ENCODE measurements at regions not wholly inside any gene's neighbourhood (a gene's known extent, or its start where the extent isn't known, plus 50 kb on each side); places are given as distances from the start of the nearest gene placed in this dataset.

- Histone ChIP-seq H3K4me3 (ENCODE audit: low read depth in 1 of 5, low read length in 5 of 5) (no peak overlapping the region), H3K36me3 (ENCODE audit: control insufficient read depth in 5 of 5, insufficient read depth in 5 of 5, low read length in 5 of 5) (no peaks in the 10 kb centered on the region), H3K27ac (ENCODE audit: low read depth, low read length) (no peak overlapping the region), H3K9me3 (ENCODE audit: control insufficient read depth in 5 of 5, low read length in 5 of 5) (no peaks in the 10 kb centered on the region), H3K9ac (ENCODE audit: low read length in 5 of 5) (no peak overlapping the region), H3K27me3 (ENCODE audit: control insufficient read depth in 5 of 5, insufficient read depth in 4 of 5, low read length in 5 of 5) (no peaks in the 10 kb centered on the region), H3K4me1 (ENCODE audit: control insufficient read depth in 5 of 5, insufficient read depth in 5 of 5, low read length in 5 of 5) (peaks cover 0 to 6% (median 0%) of the 10 kb centered on the region in 5 donors)
Observed at GRCh38 chr4:20351360-20352162, 99.9 kb downstream of the SLIT2 start.

GRCh38 chr4:20352163-20352431 lies 100.4 kb downstream of the SLIT2 start:
- Histone ChIP-seq H3K9me3 (ENCODE audit: control insufficient read depth in 5 of 5, low read length in 5 of 5) (no peaks in the 10 kb centered on the region), H3K4me1 (ENCODE audit: control insufficient read depth in 5 of 5, insufficient read depth in 5 of 5, low read length in 5 of 5) (peaks cover 0 to 6% (median 0%) of the 10 kb centered on the region in 5 donors), H3K27ac (ENCODE audit: low read depth, low read length) (no peak overlapping the region), H3K27me3 (ENCODE audit: control insufficient read depth in 5 of 5, insufficient read depth in 4 of 5, low read length in 5 of 5) (no peaks in the 10 kb centered on the region), H3K4me3 (ENCODE audit: low read depth in 1 of 5, low read length in 5 of 5) (no peak overlapping the region), H3K36me3 (ENCODE audit: control insufficient read depth in 5 of 5, insufficient read depth in 5 of 5, low read length in 5 of 5) (no peaks in the 10 kb centered on the region), H3K9ac (ENCODE audit: low read length in 5 of 5) (no peak overlapping the region)

- H3K4me3 ChIP-seq (ENCODE audit: low read depth in 1 of 5, low read length in 5 of 5): no peak overlapping the region
- no peaks in the 10 kb centered on the region for H3K9me3 ChIP-seq (ENCODE audit: control insufficient read depth in 5 of 5, low read length in 5 of 5)
- H3K36me3 ChIP-seq (ENCODE audit: control insufficient read depth in 5 of 5, insufficient read depth in 5 of 5, low read length in 5 of 5): no peaks in the 10 kb centered on the region
- peaks cover 0 to 3% (median 0%) of the 10 kb centered on the region in 5 donors for H3K4me1 ChIP-seq (ENCODE audit: control insufficient read depth in 5 of 5, insufficient read depth in 5 of 5, low read length in 5 of 5)
- H3K27me3 ChIP-seq (ENCODE audit: control insufficient read depth in 5 of 5, insufficient read depth in 4 of 5, low read length in 5 of 5): no peaks in the 10 kb centered on the region
- no peak overlapping the region for H3K9ac ChIP-seq (ENCODE audit: low read length in 5 of 5)
- no peak overlapping the region for H3K27ac ChIP-seq (ENCODE audit: low read depth, low read length)
Observed at GRCh38 chr4:20353646-20354045, 101.9 kb downstream of the SLIT2 start.

GRCh38 chr4:20354120-20354519 lies 102.4 kb downstream of the SLIT2 start:
- Histone ChIP-seq H3K36me3 (ENCODE audit: control insufficient read depth in 5 of 5, insufficient read depth in 5 of 5, low read length in 5 of 5) (no peaks in the 10 kb centered on the region), H3K9ac (ENCODE audit: low read length in 5 of 5) (no peak overlapping the region), H3K27me3 (ENCODE audit: control insufficient read depth in 5 of 5, insufficient read depth in 4 of 5, low read length in 5 of 5) (no peaks in the 10 kb centered on the region), H3K9me3 (ENCODE audit: control insufficient read depth in 5 of 5, low read length in 5 of 5) (no peaks in the 10 kb centered on the region), H3K4me1 (ENCODE audit: control insufficient read depth in 5 of 5, insufficient read depth in 5 of 5, low read length in 5 of 5) (no peaks in the 10 kb centered on the region), H3K27ac (ENCODE audit: low read depth, low read length) (no peak overlapping the region), H3K4me3 (ENCODE audit: low read depth in 1 of 5, low read length in 5 of 5) (no peak overlapping the region)

- Histone ChIP-seq H3K9ac (ENCODE audit: low read length in 5 of 5) (no peak overlapping the region), H3K36me3 (ENCODE audit: control insufficient read depth in 5 of 5, insufficient read depth in 5 of 5, low read length in 5 of 5) (no peaks in the 10 kb centered on the region), H3K27ac (ENCODE audit: low read depth, low read length) (no peak overlapping the region), H3K9me3 (ENCODE audit: control insufficient read depth in 5 of 5, low read length in 5 of 5) (no peaks in the 10 kb centered on the region), H3K4me3 (ENCODE audit: low read depth in 1 of 5, low read length in 5 of 5) (no peak overlapping the region), H3K4me1 (ENCODE audit: control insufficient read depth in 5 of 5, insufficient read depth in 5 of 5, low read length in 5 of 5) (no peaks in the 10 kb centered on the region), H3K27me3 (ENCODE audit: control insufficient read depth in 5 of 5, insufficient read depth in 4 of 5, low read length in 5 of 5) (no peaks in the 10 kb centered on the region)
Observed at GRCh38 chr4:20356565-20356964, 104.9 kb downstream of the SLIT2 start.

- H3K9me3 ChIP-seq (ENCODE audit: control insufficient read depth in 5 of 5, low read length in 5 of 5): no peaks in the 10 kb centered on the region
- H3K27ac ChIP-seq (ENCODE audit: low read depth, low read length): no peak overlapping the region
- H3K36me3 ChIP-seq (ENCODE audit: control insufficient read depth in 5 of 5, insufficient read depth in 5 of 5, low read length in 5 of 5): no peaks in the 10 kb centered on the region
- no peaks in the 10 kb centered on the region for H3K27me3 ChIP-seq (ENCODE audit: control insufficient read depth in 5 of 5, insufficient read depth in 4 of 5, low read length in 5 of 5)
- H3K9ac ChIP-seq (ENCODE audit: low read length in 5 of 5): no peak overlapping the region
- H3K4me1 ChIP-seq (ENCODE audit: control insufficient read depth in 5 of 5, insufficient read depth in 5 of 5, low read length in 5 of 5): no peaks in the 10 kb centered on the region
- no peak overlapping the region for H3K4me3 ChIP-seq (ENCODE audit: low read depth in 1 of 5, low read length in 5 of 5)
Observed at GRCh38 chr4:20358110-20358509, 106.4 kb downstream of the SLIT2 start.

GRCh38 chr4:20359692-20360091 lies 108.0 kb downstream of the SLIT2 start:
- no peak overlapping the region for H3K9ac ChIP-seq (ENCODE audit: low read length in 5 of 5)
- H3K36me3 ChIP-seq (ENCODE audit: control insufficient read depth in 5 of 5, insufficient read depth in 5 of 5, low read length in 5 of 5): no peaks in the 10 kb centered on the region
- no peak overlapping the region for H3K4me3 ChIP-seq (ENCODE audit: low read depth in 1 of 5, low read length in 5 of 5)
- H3K27ac ChIP-seq (ENCODE audit: low read depth, low read length): no peak overlapping the region
- H3K4me1 ChIP-seq (ENCODE audit: control insufficient read depth in 5 of 5, insufficient read depth in 5 of 5, low read length in 5 of 5): no peaks in the 10 kb centered on the region
- H3K9me3 ChIP-seq (ENCODE audit: control insufficient read depth in 5 of 5, low read length in 5 of 5): no peaks in the 10 kb centered on the region
- no peaks in the 10 kb centered on the region for H3K27me3 ChIP-seq (ENCODE audit: control insufficient read depth in 5 of 5, insufficient read depth in 4 of 5, low read length in 5 of 5)

GRCh38 chr4:20362148-20362547 lies 110.4 kb downstream of the SLIT2 start:
- Histone ChIP-seq H3K9ac (ENCODE audit: low read length in 5 of 5) (no peak overlapping the region), H3K27me3 (ENCODE audit: control insufficient read depth in 5 of 5, insufficient read depth in 4 of 5, low read length in 5 of 5) (no peaks in the 10 kb centered on the region), H3K36me3 (ENCODE audit: control insufficient read depth in 5 of 5, insufficient read depth in 5 of 5, low read length in 5 of 5) (no peaks in the 10 kb centered on the region), H3K4me1 (ENCODE audit: control insufficient read depth in 5 of 5, insufficient read depth in 5 of 5, low read length in 5 of 5) (no peaks in the 10 kb centered on the region), H3K27ac (ENCODE audit: low read depth, low read length) (no peak overlapping the region), H3K4me3 (ENCODE audit: low read depth in 1 of 5, low read length in 5 of 5) (no peak overlapping the region), H3K9me3 (ENCODE audit: control insufficient read depth in 5 of 5, low read length in 5 of 5) (no peaks in the 10 kb centered on the region)

- Histone ChIP-seq H3K36me3 (ENCODE audit: control insufficient read depth in 5 of 5, insufficient read depth in 5 of 5, low read length in 5 of 5) (no peaks in the 10 kb centered on the region), H3K4me1 (ENCODE audit: control insufficient read depth in 5 of 5, insufficient read depth in 5 of 5, low read length in 5 of 5) (no peaks in the 10 kb centered on the region), H3K27ac (ENCODE audit: low read depth, low read length) (no peak overlapping the region), H3K27me3 (ENCODE audit: control insufficient read depth in 5 of 5, insufficient read depth in 4 of 5, low read length in 5 of 5) (no peaks in the 10 kb centered on the region), H3K4me3 (ENCODE audit: low read depth in 1 of 5, low read length in 5 of 5) (no peak overlapping the region), H3K9me3 (ENCODE audit: control insufficient read depth in 5 of 5, low read length in 5 of 5) (no peaks in the 10 kb centered on the region), H3K9ac (ENCODE audit: low read length in 5 of 5) (no peak overlapping the region)
Observed at GRCh38 chr4:20364969-20365368, 113.3 kb downstream of the SLIT2 start.

GRCh38 chr4:20367446-20367845 lies 115.7 kb downstream of the SLIT2 start:
- H3K4me1 ChIP-seq (ENCODE audit: control insufficient read depth in 5 of 5, insufficient read depth in 5 of 5, low read length in 5 of 5): no peaks in the 10 kb centered on the region
- no peaks in the 10 kb centered on the region for H3K36me3 ChIP-seq (ENCODE audit: control insufficient read depth in 5 of 5, insufficient read depth in 5 of 5, low read length in 5 of 5)
- no peak overlapping the region for H3K9ac ChIP-seq (ENCODE audit: low read length in 5 of 5)
- no peaks in the 10 kb centered on the region for H3K9me3 ChIP-seq (ENCODE audit: control insufficient read depth in 5 of 5, low read length in 5 of 5)
- no peaks in the 10 kb centered on the region for H3K27me3 ChIP-seq (ENCODE audit: control insufficient read depth in 5 of 5, insufficient read depth in 4 of 5, low read length in 5 of 5)
- H3K27ac ChIP-seq (ENCODE audit: low read depth, low read length): no peak overlapping the region
- no peak overlapping the region for H3K4me3 ChIP-seq (ENCODE audit: low read depth in 1 of 5, low read length in 5 of 5)

Measured in subcutaneous abdominal adipose tissue (tissue), 5 donors.